PFSK-1 (cell line): ENCODE measurements at regions not wholly inside any gene's neighbourhood (a gene's known extent, or its start where the extent isn't known, plus 50 kb on each side); places are given as distances from the start of the nearest gene placed in this dataset.

Experiments
- FOXP2 ChIP-seq: optimal IDR thresholded peaks from 2 replicates; pipeline ENCODE3; 2011; ENCODE audit warnings: borderline replicate concordance, control low read depth, inconsistent platforms; ENCODE audit not compliant: insufficient read depth; ENCODE audit errors: extremely low read length, extremely low read depth
- POLR2AphosphoS5 ChIP-seq: IDR thresholded peaks from 2 replicates; pipeline ENCODE4 v1.6.1; 2012; ENCODE audit warnings: low read depth, mild to moderate bottlenecking, control low read depth, low read length, moderate library complexity
- SIN3A ChIP-seq: IDR thresholded peaks from 2 replicates; pipeline ENCODE4 v1.6.1; 2012; ENCODE audit warnings: mild to moderate bottlenecking, low read length, moderate library complexity, borderline replicate concordance; ENCODE audit not compliant: insufficient read depth
- TAF1 ChIP-seq: IDR thresholded peaks from 2 replicates; pipeline ENCODE4 v1.6.1; 2012; ENCODE audit warnings: low read length, control low read depth, borderline replicate concordance; ENCODE audit not compliant: insufficient read depth
- TF ChIP-seq, protein P1 (sequence below), 2 experiments: IDR thresholded peaks; 2 replicates each; pipeline versions ENCODE4 v1.6.1 to v1.8.0; 2011 to 2012; ENCODE audit warnings: low read depth in 2 of 2, low read length in 2 of 2, control low read depth in 1 of 2, inconsistent platforms in 1 of 2, mild to moderate bottlenecking in 1 of 2, moderate library complexity in 1 of 2; ENCODE audit not compliant: insufficient read depth in 1 of 2

DNA sequence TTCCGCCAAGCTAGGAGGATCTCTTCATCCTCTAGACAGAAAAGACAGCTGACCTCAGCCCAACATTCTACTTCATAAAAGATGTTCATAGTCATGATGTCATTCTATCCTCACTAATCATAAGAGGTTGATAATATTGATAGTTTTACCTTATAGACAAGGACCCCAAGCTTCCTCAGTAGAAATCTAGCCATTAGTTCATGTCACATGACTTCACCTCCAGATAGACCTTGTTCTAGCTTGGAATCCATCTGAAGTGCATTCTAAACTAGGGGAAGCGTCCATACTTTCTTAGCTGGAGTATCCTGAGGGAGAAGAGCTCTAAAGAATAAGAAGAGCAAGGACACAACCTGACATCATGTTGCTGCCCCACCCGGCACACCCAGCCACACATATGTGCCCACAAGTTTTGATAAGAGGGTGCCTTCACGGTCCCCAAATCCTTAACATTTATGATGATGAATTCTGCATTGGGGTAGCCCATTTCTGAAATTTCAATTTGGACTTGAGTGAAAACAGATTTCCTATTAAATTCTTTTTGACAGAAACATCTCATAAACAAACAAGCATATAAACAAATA lies 292.5 kb upstream of the STXBP5 start:
- TF ChIP-seq, protein P1, sequence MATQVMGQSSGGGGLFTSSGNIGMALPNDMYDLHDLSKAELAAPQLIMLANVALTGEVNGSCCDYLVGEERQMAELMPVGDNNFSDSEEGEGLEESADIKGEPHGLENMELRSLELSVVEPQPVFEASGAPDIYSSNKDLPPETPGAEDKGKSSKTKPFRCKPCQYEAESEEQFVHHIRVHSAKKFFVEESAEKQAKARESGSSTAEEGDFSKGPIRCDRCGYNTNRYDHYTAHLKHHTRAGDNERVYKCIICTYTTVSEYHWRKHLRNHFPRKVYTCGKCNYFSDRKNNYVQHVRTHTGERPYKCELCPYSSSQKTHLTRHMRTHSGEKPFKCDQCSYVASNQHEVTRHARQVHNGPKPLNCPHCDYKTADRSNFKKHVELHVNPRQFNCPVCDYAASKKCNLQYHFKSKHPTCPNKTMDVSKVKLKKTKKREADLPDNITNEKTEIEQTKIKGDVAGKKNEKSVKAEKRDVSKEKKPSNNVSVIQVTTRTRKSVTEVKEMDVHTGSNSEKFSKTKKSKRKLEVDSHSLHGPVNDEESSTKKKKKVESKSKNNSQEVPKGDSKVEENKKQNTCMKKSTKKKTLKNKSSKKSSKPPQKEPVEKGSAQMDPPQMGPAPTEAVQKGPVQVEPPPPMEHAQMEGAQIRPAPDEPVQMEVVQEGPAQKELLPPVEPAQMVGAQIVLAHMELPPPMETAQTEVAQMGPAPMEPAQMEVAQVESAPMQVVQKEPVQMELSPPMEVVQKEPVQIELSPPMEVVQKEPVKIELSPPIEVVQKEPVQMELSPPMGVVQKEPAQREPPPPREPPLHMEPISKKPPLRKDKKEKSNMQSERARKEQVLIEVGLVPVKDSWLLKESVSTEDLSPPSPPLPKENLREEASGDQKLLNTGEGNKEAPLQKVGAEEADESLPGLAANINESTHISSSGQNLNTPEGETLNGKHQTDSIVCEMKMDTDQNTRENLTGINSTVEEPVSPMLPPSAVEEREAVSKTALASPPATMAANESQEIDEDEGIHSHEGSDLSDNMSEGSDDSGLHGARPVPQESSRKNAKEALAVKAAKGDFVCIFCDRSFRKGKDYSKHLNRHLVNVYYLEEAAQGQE (IDR thresholded peaks at IDR 0.05; ENCODE audit: insufficient read depth in 1 of 2, low read depth in 2 of 2, low read length in 2 of 2), result no peak
- TF ChIP-seq SIN3A, result no peak
- no peak for TF ChIP-seq POLR2AphosphoS5
- no peak for TF ChIP-seq TAF1
- no peak for TF ChIP-seq FOXP2

DNA sequence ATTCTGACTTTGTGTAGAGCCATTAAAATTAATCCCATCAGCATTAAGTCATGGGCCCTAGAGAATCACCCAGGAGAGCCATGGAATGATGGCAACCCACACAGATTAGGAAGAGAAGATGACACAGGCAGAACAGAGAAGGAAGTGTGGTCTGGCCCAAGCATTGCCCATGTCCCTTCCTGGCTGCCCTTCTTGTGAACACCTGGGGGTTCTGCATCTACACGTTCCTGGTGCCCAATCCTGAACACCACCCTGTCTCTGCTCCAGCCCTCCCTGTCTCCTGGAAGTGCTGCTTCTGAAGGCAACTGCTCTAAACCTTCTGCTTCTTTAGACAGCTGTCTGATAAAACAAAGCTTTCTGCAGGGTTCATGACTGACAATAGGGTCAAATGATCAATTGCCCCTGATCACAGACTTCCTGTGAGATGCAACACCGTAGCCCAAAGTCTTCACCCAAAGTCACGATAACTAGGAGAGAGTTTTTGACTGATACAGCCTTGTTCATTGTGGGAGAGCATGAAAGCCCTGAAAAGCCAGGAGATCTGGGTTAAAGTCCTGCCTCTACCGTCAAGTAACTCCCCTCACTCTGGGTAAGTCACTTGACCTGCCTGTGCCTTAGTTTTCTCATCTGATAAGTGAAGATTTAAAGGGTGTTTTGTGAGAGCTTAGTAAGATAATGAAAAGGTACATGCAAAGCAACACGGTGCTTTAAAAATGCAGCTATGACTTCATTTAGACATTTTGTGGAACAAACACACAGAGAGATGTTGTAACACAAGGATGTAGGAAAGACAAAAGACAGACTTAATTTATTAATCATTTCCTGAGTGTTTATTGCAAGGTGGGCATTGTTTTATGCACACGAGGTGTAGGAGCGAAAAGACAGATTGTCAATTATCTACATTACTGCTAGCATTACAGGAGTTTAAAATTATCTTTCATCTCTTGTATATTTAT lies 291.2 kb upstream of the STXBP5 start:
- no peak for TF ChIP-seq POLR2AphosphoS5
- TF ChIP-seq, protein P1 (IDR thresholded peaks at IDR 0.05; ENCODE audit: insufficient read depth in 1 of 2, low read depth in 2 of 2, low read length in 2 of 2), result no peak

- TF ChIP-seq SIN3A (no peak), POLR2AphosphoS5 (no peak), FOXP2 (no peak), TAF1 (no peak)
- TF ChIP-seq, protein P1 (IDR thresholded peaks at IDR 0.05; ENCODE audit: insufficient read depth in 1 of 2, low read depth in 2 of 2, low read length in 2 of 2), result no peak
Observed at GRCh38 chr6:146913842-146914488, 290.3 kb upstream of the STXBP5 start.

DNA sequence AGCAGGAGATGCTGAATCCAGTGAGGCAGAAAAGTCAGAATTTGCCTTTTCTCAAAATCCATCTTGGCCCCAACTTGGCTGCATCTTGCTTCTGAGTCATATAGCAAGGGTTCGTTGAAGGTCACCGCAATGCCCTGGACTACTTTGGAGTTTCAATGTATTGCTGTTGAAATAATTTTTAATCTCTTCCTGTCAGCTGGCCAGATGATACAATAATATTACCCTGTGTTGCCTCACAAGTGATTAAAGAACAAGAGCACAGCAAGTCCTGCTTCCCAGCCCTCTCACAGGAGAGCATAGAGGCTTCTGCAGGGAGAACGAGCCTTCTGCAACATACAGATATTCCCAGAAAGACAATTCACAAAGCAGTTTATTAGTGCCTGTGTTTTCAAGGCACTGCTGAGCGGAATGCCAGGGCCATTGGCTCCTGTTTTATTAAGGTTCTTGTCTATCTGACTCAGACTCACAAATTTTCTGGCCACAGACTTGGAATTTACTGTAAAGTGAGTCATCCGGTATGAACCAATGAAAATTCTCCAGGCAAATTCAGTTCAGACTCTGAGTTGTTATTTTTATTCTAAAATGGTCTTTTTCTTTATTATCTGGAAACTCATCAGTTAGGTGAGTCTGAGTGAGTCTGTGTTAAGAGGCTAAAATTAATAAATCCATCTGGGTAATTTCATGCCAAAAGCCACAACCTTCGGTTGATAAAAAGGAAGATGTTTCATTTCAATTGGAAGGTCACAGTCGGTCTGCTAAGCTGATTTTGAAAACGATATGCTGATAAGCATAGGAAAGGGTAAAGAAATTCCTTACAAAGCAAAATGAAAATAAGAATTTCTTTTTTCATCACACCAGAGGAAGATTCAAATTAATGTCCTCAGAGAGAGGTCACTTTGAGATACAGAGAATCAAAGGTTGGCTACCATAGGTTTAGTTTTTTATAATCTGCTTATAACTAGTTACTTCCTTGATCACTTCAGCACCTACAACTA lies 289.4 kb upstream of the STXBP5 start:
- TF ChIP-seq TAF1, result no peak
- no peak for TF ChIP-seq POLR2AphosphoS5
- TF ChIP-seq FOXP2, result no peak
- TF ChIP-seq, protein P1 (IDR thresholded peaks at IDR 0.05; ENCODE audit: insufficient read depth in 1 of 2, low read depth in 2 of 2, low read length in 2 of 2), result no peak
- TF ChIP-seq SIN3A, result no peak
